ENCODE measurements at regions not wholly inside any gene's neighbourhood (a gene's known extent, or its start where the extent isn't known, plus 50 kb on each side); places are given as distances from the start of the nearest gene placed in this dataset.

GRCh38 chr12:17370621-17371020 lies 719.4 kb downstream of the RERGL start:
- no peak for TF ChIP-seq POLR2A (IDR thresholded peaks at IDR 0.05; ENCODE audit: low read depth, low read length)
- no peak for TF ChIP-seq POLR2AphosphoS5 (IDR thresholded peaks at IDR 0.05; ENCODE audit: low read depth, low read length)

Measured in GM12892 (cell line).